GM19035 (cell line): ENCODE measurements at regions not wholly inside any gene's neighbourhood (a gene's known extent, or its start where the extent isn't known, plus 50 kb on each side); places are given as distances from the start of the nearest gene placed in this dataset.

Experiments used
- ATAC-seq: cut with Tn5 transposase; IDR thresholded peaks from one replicate; pipeline ENCODE4 v1.9.1; 2021; ENCODE audit not compliant: unreplicated experiment

DNA sequence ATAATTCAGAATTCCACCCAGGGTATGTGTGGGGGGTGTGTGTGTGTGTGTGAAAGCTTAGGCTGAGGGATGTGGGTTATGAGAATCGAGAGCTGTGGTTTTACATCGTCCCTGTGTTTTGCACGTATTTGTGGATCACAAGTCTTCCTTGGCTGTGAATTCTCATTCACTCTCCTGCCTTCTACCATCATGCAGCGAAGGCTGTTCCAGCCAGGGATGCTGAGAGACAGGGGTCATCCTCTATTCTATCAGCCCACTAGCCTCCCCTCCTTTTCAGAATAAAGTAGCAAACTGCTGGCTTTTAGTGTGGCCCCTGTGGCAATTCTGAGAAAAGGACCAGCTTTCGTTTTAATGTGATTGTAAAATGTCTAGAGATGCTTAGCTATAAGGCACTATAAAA is 460.6 kb upstream of the NR2F2 start:
- ATAC-seq, result no peak

DNA sequence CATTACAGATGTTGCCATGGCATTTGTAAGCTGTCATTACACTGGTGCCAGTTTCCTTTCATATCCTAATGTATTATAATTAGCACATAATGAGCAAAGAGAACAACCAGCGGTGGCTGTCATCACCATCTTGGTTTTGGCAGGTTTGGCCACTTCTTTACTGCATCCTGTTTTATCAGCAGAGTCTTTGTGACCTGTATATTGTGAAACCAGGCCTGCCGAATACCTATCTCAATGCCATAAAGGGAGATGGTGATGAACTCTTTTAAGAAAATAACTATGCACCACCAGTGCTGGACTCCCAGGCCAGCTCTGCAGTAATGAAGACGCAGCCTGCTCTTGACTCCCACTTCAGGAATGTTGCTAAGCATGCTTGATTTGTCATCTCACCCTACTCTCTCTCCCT is 458.1 kb upstream of the NR2F2 start:
- no peak for ATAC-seq

DNA sequence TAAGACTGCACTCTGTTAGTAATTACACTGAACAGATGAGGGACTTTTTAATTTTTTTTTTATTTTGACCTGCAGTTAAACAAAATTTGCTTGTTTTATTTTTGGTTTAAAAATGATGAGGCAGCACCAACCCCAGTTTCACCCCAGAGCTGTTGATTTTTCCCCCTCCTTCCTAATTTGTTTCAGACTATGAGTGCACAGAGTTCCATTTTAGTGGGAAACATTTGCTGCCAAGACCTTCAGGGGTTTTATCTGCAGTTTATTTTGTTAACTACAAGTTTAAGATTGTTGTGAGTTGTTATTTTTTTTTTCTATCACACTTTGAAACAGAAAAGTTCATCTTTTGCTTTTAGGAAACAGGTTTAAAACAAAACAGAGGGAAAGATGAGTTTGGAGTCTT is 455.9 kb upstream of the NR2F2 start:
- no peak for ATAC-seq

DNA sequence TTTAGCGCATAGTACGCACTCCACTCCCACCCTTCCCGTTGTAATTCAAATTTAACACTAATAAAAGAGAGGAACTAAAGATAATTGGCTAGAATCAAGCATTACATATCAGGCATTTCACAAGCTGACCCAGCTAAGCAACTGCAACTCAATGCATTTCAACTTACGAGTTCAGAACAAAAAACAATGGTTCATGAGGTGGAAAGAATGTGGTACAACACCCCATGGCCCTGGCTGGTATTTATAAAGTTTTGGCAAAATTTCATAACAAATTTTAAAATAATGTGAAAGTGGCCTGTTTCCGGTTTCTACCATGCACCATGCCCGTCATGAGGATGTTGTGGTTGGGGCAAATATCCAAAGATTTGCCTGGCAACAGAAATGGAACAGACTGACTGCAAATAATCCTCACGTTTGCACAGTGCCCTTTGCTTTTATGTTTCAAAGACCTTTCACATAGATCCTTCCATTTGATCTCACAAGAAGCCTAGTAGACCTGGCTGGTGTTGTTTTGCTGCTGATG is 455.3 kb upstream of the NR2F2 start:
- ATAC-seq, result no peak

DNA sequence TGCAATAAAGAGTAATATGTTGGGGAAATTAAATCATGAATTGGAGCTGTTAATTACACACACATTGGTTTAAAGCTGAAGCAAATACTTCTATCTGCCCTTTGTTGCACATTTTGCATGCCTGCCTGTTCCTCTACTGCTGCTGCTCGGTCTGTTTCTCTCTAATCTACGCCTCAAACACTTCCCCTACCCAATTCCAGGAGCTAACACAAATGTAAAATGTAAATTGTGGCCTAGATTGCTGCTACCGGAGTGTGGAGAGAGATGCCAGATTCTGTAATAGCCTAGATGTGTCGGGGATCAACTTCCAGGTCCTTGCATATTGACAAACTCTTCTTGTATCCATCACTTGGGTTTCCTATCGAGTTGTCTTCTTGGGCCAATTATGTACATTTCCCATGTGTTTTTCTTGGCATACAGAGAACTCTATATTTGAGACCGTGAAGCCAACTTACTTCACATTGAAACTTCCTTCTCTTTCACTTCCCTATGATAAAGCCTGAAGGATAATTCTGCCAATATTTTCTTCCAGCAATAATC is 450.4 kb upstream of the NR2F2 start:
- no peak for ATAC-seq

DNA sequence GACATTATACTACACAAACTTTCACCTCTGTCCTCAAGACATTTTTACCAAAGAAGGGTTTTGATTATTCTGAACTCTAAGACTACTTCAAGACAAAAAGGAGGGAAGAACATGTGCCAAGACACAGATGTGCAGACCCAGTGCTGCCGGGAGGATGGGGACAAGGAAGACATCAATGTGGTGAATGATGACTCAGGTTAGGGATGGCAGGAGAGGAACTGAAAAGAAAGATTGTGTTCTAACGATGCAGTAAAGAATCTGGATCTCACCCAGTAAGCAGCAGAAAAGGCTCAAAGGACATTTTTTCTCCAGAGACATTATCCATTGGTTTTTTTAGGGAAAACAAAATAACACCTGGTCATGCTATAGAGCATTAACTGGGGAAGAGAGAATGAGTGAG is 449.9 kb upstream of the NR2F2 start:
- no peak for ATAC-seq

DNA sequence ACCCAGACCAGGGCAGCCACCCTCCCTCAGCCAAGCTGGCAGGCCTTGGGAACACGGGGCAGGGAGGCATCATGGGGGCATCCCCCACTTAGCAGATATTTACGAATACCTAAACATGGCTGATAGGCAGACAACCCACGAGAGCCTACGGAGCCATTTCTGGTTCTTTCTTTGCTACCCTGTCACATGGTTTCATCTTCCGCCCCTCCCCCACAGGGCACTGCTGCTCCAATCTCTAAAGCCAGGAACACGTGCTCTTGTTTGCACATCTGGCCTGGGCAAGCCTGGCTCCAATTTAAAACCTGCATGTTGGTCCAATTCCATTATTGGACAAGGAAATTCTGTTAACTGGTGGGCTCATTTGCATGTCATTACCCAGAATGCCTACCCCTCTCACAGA is 447.4 kb upstream of the NR2F2 start:
- ATAC-seq, result no peak

DNA sequence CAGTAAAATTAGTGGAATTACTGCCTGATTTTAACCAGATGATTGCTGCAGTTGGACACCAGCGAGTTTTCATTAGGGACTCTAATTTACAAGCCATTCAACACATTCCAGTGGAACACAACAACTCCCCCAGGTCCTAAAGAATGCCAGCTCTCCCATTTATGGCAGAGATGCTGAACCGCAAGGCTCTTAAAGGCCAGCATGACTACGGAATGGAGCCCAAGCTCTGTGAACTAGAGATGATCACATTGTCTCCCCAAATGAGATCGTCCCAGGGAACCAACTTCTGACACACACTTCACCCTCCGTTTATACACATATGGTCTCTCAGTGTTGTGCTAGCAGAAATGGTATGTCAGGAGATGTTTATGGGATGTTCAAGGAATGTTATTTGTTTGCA is 446.2 kb upstream of the NR2F2 start:
- ATAC-seq, result no peak

DNA sequence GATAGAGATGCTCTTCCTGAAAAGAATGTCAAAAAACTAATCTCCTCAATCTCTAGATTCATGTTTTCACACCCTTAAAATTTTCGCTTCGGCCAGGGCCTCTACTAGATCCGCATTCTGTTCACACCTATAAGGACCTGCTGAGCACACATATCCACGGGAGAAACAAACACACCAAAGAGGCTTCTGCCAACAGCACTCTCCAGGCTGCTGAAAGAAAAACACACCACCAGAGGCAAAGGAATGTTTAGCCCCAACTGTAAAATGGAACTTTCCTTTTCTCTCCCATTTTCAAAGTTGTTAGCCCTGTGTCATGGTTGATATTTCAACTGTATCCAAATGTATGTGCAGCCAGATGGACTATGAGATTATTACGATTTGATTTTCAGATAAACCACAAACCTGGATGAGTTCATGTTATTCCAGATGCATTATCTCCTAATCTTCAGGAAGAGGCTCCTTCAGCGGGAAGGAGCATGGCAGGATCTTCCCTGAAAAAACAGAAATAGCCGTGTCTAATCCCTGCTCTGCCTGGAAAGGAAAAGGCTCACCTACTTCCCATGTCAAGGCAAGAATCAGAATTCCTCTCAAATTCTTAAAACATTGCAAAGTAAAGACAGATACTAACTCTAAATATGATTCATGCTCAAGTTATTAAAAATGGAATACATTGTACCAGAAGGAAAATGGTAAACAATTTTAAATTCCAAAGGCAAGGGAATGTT is 442.7 kb upstream of the NR2F2 start:
- ATAC-seq, result no peak

DNA sequence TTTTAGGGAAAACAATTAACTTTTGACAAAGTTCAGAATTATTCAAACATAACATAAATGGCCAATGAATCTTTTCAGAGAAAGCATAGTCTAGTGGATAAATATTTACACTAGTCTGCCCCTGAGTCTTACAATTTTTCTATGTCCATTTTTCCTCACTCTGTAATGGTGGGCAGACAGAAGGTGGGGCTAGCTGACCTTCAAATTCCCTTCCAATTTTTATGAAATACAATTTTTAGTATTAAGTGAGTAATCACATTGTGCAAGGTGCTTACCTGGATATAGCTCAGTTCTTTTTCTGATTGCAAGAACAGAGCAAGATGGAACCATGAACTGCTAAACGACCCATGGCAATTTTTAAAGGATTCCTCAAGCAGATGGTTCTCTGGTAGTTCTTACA is 441.7 kb upstream of the NR2F2 start:
- ATAC-seq, result no peak

DNA sequence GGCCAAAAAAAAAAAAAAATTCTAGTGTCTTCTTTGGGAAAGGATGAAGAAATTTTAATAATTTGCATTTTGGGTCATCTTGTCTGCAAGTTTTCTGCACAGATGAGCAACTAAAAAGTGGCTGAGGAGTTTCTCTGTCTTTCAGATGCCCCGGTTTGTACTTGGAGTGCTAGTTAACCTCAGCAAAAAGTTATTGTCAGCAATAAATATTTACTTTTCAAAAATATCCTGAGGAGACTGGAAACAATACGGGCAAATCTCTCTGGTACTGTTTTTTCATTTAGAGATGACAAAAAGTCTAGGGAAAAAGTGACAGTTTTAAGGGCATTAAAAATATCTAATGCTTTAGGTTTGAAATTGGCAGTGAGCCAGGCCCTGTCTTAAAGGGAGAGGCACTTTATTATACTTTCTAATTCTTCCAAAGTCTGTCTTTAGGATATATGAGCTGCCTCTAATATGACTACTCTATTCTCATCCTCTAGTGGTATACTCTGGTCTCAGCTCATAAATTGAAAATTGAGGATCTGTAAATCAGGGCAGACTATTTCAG is 436.0 kb upstream of the NR2F2 start:
- no peak for ATAC-seq

DNA sequence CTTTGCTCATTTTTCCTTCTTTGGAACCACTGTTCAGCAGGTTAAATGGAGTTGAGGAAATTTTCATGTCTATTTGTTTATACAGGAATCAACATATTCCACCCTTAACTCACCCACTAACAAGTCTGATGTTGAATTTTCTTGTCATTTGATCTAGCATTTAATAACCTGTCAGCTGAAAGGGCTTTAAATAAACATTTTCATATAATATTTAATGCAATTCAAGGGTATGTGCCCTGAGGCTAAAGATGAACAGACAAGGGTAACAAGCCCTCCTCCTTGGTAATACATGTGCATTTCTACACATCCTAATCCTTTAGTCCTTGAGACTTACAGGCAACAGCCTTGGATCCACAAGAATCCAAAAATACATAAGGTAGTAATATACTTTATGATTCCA is 435.0 kb upstream of the NR2F2 start:
- no peak for ATAC-seq

DNA sequence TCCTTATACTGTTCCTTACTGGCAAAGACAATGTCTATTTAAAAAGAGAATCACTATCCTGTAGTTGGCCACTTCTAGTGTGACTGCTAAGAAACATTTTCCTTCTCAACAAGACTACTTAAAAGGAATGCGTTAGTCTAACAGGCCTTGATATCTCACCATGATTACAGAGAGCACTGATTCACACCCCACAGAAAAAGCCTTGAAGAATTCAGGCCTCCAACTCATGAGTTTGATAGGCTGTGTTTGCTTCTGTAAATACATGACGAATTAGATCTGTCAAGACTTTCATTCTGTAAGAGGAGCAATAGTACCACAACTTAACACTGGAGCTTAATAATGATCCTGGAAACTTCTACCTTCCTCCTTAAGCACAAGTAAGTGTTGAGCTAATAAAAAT is 432.8 kb upstream of the NR2F2 start:
- no peak for ATAC-seq

DNA sequence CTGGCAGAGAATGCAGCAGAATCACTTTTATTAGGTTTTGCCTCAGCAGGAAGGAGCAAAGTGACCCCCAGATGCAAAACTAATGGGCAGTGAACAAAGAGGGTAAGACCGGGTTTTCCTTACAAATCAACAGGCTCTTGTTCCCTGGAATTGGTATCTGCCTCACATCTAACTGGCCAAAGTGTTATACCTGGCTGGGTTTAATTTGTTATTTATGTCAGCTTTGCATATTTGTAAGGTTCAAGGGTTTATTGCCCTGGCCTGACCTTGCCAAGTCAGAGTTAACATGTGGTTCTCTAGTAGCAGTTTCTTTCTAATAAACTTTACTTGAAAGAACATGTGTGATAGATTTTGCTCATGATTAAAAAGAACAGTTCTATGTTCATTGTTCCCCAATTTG is 431.7 kb upstream of the NR2F2 start:
- no peak for ATAC-seq

DNA sequence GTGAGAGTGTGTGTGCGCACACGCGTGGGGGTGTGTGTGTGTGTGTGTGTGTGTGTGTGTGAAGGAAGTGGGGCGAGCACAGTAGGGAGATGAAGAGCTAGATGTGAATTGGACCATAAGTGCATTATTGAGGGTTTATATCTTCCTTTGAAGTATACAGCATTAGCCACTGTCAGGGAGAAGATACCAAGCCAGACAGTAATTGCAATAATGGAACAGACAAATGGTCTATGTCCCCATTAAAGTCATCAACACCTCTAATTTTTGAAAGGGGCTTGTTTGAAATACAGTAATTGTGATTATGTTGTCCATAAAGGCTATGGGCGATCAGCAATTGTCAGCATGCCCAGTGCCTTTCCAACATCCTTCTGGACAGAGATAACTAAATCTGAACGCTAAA is 429.2 kb upstream of the NR2F2 start:
- ATAC-seq, result no peak

DNA sequence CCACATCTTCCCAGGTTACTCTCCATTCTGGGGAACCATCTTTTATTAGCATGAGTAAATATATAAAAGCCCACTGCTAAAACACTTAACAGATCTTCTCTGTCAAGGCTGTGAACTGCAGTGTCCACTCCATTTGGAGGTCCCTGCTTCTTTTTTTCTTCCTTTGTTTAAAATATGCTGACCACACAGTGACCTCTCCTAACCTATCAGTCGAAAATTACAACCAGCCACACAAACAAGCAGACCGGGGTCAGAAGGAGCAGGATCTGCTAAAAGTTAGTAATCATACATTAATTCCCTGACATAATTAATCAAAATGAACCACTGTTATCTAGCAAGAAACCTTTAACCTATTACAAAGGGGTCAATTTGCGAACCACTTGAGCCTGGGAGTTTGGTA is 427.9 kb upstream of the NR2F2 start:
- ATAC-seq, result no peak

DNA sequence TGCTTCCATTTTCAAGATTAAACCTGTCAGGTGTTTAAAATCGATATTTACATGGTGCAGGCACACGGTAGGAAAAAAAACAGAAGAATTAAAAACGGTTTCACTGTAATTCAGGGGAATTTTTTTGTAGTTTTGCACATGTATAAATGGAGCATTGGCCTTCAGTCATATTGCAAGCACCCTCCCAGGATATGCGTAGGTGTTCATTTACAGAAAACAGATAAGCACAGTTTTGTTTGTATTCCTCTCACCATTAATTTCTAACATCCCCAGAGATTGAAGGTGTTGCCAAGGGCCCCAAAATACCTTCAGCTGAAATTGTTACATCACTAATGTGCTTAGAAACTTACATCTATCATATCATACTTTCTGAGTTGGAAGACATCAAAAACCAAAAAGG is 427.1 kb upstream of the NR2F2 start:
- no peak for ATAC-seq

DNA sequence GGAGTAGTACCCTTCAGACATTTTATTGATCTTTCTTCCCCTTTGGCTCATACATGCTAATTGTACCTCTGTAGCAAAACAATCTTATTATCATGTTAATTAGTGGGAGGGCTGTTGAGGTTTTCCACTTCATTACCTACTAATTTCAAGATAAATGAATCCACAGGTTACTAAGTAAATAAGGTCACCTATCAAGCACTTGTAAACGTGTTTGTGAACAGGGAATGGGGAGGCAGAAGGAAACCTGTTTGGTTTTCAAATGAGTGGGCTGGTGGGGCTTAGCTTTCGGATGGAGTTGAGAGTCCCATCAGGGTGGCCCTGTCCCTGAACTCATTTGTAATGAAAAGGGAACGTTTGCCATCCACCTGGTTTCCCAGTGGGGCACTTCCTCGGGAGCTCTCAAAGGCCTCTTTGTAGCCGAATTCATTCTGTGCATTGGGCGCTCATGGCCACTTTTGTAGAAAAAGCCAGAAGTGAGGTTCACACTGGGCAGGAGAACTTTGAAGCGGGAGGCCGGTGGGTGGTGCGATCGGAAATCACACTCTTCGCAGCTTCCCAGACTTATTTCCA is 419.8 kb upstream of the NR2F2 start:
- no peak for ATAC-seq

DNA sequence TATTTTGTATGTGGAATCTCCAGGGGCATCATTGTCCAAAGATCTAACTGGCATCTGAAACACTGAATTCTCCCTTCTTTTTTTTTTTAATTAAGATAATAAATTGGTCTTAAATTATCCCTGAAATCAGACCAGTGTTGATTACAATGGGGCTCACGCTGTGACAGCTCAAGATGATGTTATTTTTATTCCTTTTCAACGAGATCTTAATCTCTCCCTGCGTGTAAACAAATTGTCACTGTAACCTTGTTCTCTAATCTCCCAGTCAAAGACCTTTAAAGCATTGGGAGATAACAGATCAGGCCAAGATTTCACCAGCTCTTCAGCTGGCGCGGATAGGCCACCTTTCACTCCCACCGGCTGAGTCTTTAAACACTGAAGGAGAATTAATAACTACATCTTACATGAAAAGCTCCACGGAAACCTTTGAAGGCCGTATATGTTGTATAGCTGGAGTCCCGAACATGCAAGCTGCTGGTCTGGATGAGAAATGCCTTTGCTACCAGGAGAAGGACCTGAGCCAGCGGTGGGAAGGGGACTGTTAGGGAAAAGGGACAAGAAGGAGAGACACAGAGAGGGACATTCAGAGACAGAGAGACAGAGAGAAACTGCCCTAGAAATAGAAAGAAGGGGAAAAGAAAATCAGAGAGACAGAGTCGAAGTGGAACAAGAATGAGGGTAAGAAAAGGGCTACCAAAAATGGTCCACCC is 418.8 kb upstream of the NR2F2 start:
- ATAC-seq, result no peak

DNA sequence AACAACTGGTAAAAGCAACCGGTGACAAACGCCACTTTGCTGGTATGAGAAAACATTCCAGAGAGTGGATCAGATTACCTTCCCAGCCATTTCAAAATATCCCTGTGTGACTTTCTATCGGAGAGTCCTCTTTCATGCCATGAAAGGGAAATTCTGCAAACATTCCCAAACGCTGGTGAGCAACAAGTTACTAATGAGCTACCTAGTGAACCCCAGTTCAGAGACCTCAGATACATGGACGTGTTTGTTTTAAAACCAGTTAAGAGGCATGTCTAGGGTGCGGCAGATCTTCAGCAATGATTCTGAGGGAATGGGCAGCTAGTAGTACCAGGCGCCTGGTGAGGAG is 418.2 kb upstream of the NR2F2 start:
- ATAC-seq, result no peak

DNA sequence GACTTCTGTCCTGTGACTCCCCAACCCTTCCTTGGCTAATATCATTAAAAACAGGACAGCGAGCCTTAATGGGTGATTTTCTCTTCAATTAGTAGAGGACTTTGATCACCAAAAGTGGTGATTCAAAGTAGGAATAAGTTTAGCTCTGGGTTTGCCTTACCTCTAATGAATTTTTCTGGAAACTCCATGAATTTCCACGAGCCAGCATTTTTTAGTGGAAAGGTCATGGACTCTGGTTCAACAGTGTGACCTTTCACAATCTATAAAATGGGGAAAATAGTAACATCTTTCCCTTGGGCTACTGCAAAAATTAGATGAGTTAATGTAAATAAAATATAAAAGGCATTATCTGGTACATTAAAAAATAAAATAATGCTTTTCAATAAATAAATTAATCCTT is 417.8 kb upstream of the NR2F2 start:
- no peak for ATAC-seq

DNA sequence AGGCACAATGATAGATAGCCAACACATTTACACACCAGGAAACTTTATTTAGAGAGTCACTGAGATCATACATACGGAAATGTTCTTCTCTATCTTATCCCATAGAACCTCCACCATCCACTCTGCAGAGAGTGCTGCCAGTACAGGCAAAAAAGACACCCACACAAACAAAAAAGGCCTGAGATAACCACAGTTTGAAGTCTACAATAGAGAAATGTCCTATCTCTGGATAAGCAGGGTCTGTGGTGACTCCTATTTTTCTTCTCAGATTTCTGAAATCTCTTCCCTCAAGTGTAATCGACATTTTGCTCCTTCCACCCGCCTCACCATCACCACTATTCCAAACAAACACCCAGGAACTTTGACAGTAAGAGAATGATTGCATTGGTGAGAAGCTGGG is 413.9 kb upstream of the NR2F2 start:
- ATAC-seq, result no peak
